ENCODE measurements at regions not wholly inside any gene's neighbourhood (a gene's known extent, or its start where the extent isn't known, plus 50 kb on each side); places are given as distances from the start of the nearest gene placed in this dataset.
"Not testable (repeated sequence)": the region's sequence is repeated elsewhere in the genome, so short reads cannot be mapped to it uniquely, and the experiment has no call there.

DNA sequence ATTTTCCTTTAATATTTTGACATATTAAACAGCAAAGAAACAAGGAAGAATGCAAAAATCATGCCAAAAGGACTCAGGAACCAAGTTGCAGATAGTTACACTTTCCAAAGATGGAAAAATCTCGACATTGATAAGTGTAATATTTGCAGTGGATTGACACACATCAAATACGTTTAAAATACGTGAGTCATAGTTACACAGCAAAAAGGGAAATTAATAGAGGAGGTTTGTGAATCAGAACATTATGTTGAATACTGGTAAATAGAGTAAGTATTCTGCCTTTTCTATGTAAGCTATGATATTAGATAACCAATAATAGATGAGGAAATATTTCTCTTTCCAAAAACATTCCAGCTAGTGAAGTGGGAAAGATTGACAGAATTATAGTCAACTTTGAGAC is 1761.3 kb upstream of the IGFBP7 start:
- FAIRE-seq: no peak

DNA sequence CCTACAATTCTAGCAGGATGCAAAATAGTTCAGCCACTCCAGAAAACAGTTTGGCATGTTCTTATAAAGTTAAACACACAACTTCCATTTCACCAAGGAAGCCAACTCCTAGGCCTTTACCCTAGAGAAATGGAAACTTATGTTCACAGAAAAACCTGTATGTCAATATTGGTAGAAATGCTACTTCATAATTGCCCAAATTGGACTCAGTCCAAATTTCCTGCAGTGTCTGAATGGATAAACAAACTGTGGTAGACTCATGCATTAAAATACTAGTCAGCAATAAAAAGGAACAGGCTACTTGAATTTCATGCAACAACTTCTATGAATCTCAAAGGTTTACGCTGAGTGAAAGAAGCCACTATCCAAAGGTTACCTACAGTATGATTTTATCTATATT is 1738.8 kb upstream of the IGFBP7 start:
- no peak for FAIRE-seq

DNA sequence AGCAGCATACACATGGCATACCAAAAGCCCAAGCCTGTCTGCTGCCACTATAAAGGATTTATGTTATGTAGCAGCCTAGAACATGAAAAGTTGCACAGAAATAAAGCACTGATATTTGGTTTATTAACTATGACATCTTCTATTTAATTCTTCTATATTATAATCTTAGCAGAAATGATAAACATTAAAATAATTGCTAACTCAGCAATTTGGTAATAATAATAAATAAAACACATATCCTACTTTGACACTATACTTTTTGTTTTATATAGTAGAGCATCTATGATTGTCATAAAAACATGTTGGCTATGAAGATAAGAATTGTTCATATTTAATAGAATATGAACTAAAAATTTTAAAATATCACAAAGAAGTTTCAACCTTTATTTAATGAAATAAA is 1733.3 kb upstream of the IGFBP7 start:
- peak; percentile 69 for FAIRE-seq

DNA sequence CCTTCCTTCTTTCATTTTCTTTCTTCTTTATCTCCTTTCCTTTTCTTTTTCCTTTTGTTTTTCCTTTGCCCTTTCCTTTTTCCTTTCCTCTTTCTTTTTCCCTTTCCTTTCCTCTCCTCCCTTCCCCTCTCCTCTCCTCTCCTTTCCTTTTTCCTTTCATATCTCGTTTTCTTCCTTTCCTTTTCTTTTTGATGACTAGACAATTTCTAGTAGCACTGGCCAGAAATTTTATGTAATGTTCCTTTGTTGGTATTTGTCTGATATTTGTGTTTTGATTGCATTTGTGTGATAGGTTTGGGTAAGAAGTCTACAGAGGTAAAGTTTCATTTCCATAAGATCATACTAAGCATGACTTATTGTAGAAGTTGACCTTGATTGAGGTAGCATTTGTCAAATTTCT is 1722.9 kb upstream of the IGFBP7 start:
- no peak for FAIRE-seq

DNA sequence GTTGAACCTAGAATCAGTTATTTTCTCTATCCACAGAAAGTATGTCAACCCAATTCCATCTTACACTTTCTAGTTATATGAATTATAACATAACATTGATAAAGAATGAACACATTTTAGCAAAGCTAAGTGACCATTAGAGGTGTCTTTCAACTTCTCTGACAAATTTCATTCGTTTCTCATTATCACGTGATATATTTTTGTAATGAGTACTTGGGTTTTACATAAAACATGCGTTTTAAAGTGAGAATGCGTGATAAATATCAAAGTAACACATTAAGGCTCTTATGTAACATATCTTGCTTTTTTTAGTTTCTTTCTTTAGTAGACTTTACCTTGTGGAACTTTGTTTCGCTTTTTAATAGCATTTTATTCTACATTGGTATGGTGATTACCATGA is 1715.1 kb upstream of the IGFBP7 start:
- no peak for FAIRE-seq

DNA sequence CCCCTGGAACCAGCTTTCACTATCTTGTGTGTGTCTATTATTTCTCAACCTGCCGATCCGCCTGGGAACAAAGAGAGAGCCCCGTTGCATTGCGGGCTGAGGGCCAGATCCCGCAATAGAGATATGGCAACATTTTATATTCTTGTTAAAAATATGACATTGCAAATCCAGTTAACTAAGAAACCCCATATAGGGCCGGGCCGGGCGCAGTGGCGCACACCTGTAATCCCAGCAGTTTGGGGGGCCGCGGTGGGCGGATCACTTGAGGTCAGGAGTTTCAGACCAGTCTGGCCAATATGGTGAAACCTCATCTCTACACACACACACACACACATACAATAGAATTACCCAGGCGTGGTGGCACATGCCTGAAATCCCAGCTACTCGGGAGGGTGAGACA is 1708.4 kb upstream of the IGFBP7 start:
- FAIRE-seq: not testable (repeated sequence)

DNA sequence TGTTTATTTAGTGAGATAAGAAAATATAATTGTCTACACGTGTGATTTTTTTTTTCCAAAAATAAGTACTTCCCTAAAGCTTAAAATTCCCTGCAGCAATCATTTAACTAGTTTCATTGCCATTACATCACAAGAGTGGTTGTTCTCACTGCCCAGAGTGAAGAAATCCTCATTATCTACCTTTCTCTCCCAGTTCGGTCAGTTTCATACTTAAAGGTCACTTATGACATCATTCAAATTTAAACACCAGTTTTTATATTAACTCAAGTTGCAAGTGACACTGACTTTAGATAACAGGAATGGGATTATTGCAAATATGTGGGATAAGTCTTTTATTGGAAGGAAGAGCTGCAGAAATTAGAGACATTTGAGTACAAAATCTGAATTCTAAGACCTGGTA is 1699.8 kb upstream of the IGFBP7 start:
- FAIRE-seq: no peak

DNA sequence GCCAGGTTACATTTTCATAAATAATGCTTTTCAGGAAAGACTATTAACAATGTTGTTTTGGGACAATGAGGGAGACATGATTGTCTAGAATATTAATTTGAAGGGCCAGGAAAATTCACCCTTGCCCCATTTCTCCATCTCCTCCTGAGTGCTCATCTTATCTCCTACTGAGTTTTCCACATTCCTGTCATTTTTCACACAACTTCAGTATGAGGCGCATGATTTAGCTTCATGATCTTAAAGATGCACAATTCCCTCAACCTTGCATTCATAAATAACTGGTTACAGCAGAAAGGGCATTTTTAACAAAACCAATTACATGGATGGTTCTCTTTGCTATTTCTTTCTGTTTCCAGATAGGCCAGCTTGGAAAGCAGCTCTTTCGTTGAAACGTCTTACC is 1699.2 kb upstream of the IGFBP7 start:
- FAIRE-seq: no peak

DNA sequence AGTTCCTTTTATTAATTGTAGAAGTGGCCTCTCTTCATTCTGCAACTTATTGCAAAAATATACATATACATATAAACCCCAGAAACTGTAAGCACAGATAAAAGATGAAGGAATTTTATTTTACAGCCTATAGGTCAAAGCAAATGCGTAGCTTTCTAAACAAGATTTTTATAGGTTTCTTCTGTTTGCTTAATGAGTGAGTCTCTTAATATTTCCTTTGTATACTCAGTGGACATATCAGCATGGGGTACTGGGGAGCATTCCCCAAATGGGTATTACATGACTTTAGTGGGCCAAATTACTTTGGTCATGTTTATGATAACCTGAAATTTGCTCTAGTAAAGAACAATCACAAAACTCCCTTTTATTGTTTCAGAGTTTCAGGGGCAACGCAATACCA is 1698.6 kb upstream of the IGFBP7 start:
- no peak for FAIRE-seq

DNA sequence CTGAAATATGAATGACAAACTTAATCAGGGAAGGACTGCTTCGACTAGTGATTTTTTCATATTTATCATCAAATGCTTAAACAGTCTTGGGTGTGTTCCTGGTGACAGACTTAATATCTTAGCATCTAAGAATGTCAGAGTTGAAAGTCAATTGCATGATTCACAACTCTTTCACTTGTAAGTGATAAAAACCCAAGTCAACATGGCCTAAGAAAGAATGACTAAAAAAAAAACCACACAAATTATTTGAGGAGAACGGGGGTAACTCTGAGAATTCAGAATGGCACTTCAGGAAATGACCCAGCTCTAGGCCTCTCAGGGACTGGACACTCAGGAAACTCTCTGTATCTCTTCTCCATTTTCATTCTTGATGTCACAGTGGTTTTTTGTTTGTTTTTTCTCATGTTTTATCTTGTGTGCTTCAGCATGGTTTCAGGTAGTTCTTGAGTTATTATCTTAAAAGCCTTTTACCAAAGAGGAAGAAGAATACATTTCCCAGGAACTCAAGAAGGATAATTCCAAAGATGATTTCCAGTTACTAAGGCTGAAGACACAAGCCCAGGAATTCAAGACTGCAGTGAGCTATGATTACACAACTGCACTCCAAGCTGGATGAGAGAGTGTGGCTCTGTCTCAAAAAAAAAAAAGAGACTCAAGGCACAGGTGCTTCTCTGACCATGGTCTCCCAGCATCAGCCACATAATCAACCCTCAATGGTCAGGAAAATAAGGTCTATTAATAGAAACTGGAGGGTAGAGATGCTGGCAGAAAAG is 1697.8 kb upstream of the IGFBP7 start:
- no peak for FAIRE-seq

DNA sequence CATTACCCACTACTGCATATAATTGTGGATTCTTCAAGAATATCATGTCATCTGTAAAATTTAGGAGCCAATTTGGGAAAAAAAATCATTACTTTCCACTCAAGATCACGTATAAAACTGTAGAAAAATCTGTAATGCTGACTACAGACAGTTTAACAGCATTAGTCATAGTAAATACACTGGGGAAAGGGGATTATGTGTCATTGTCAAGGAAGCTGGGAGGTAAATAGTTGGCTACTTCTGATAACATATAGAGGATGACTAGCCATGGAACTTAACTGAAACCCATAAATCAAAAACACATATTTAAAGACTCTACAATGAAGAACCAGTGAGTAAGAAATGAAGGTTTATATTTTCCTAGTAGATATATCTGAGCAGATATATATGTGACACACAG is 1666.4 kb upstream of the IGFBP7 start:
- FAIRE-seq: no peak

DNA sequence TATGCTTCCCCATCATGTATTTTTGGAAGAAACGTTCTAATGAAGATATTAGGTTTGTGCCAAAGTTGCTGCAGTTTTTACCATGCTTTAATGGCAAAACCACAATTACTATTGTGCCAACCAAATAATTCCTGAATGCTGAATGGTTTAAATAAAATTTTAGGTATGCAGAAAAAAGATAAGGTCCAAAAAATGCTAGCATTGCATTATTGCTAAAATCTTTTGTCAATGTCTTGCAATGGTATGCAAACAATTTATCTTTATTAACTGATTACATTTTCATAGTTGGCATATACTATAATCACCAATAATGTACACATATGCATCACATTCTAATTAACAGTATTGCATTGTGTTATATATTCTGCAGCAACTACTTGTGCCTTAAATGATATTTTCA is 1657.4 kb upstream of the IGFBP7 start:
- no peak for FAIRE-seq

DNA sequence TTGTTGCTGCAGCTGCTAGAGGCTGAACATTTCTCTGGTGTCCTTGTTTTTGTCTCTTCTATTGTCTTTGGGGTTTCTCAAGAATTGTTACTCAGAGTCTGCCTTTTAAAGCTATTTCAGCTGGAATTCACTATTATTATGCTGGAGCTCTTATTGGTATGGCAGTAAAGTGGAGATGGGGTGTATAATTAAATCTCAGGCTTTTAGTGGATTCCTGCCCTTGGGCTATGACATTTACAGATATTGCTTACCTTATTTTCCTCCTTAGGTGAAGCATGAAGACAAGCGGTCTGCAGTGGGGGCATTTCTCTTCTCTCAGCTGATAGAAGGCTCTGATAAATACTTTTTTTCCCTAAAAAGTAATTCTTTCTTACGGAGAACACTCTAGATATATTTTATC is 1656.6 kb upstream of the IGFBP7 start:
- FAIRE-seq: no peak

DNA sequence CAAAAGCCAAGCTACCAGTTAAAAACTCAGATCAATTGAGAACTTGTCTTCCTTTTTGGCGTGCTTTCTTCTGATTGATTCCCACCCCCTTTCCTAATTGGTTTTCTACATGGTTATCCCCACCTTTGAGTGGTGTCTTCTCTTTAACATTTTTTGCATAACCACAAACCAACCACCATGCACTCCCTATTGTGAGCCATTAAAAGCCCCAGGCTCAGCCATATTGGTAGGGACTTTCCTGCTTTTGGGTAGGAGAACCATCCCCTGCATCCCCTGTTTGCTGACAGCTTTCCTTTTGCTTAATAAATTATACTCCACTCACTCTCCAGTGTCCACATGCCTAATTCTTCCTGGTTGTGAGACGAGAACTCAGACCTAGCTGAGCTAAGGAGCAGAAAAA is 1651.4 kb upstream of the IGFBP7 start:
- FAIRE-seq: no peak

DNA sequence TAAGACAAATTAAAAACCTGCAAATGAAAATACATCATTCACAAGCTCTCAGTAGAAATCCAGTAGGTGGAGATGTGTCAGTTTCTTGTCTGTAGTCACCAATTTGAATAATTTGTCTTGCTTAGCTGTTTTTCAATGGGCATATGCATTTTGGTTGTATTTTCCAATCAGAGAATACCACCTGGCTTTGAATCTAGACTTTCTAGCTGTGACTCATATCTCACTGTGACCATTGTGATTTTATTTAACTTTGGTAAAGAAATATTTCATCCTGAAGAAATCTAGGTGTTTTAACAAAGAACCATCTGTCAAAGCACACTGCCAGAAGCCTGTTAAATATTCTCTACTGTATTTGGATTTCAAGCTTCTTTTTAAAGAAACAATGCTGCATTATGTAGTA is 1650.6 kb upstream of the IGFBP7 start:
- no peak for FAIRE-seq

DNA sequence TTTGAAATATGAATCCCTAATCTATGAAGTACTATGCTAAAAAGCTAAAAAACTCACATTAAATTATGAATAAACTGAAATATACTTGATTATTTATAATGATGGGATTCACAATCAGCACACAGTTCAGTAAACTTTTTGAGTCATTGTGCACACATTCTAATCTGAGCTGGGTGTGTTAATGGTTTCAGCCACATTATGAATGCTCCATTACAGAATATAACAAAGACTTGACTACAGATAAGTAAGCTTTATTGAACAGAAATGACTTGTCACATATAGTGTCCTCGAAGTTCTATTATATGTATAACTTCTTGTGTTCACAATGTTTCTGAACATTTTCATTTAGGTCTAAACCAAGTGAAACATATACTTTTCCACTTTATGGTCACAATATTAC is 1649.9 kb upstream of the IGFBP7 start:
- FAIRE-seq: peak; percentile 13

DNA sequence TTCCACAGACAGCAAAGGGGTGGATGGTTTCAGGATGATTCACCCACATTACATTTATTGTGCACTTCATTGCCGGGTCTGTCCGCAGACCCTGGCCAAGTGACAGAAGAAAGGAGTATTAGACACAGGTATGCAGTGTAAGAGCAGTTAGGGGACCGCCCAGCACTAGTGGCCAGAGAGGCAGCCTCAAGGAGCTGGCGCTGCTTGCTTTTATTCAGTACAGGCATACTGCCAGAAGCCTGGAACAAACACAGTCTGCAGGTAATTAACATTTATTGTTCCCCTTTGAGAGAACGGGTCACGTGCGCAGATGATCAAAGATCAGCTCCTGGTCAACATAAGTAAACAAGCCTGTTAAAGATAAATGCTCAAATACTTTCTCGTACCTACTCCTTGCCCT is 1639.0 kb upstream of the IGFBP7 start:
- no peak for FAIRE-seq

DNA sequence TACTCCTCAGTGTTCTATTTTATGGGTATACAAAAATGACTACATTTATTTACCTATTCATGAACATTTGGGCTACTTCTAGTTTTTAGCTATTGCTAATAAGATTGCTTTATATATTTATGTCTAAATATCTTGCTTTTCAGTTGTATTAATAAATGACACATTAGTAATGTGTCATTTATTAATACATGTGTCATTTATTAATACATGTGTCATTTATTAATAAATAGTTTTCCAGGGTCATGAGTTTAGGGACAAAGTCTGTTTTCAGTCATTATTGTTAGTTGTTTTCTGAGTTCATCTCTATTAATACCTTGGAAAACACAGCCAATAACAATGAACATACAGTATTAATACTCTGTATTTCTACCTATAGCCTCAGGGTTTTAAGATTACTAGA is 1630.7 kb upstream of the IGFBP7 start:
- no peak for FAIRE-seq

DNA sequence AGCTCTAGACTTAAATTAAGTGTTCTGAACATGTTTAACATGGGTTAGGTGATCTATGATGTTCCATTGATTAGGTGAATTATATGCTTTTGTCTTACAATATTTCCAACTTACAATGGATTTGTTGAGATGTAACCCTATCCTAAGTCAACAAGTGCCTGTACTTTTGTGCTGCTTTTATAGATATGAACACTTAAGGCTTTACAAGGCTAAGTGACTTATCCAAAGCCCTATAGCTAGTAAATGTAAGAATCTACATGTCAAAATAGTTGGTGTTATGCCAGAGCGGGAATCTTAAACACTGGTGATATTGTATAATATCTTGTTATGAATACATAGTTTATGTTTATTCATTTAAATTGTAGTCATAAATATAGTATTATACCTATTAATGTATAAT is 1629.1 kb upstream of the IGFBP7 start:
- FAIRE-seq: no peak

DNA sequence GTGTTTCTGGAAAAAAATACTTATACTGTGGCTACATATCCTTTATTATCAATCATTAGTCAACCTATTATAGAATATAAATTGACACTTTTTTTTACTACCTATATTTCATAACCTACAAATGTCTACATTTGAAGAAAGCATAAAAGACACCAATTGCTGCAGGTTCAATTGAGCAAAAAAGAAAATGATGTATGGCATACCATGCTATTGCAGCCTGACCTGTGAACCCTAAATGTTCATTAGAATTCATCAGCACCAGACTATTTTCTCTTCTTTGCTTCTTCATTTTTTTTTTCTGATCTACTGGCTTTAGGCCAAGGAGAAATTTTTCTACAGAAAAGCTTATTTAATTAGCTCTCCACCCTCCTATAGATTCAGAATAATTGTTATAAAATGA is 1628.2 kb upstream of the IGFBP7 start:
- FAIRE-seq: no peak

DNA sequence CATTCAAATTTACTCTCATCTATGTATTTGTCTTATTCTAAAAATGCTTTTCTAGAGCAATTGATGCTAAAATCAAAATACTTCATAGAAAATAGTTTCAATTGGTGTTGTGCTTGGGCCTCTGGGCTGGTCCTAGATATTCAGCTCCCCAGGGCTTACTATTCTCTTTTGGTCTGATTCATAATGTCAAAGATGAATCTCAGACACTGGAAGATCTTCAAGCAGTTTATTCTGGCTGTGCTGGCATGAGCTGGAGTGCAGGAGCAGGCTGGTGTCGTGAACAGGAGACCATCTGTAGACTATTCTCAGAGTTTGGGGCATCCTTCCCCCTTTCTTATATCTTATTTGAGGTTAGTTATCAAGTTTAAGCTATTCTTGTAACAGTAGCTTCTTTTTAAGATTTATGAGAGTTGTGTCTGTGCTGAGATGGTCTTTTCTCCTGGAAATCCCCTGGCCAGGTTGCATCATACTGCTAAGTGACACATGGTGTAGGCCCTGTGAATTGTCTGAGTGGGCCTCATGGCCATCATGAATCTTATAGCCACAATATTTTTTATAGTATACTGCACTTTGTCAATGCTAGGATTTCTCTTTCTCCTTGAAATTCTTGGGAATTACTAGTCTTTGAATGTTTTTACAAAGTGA is 1624.0 kb upstream of the IGFBP7 start:
- FAIRE-seq: no peak

DNA sequence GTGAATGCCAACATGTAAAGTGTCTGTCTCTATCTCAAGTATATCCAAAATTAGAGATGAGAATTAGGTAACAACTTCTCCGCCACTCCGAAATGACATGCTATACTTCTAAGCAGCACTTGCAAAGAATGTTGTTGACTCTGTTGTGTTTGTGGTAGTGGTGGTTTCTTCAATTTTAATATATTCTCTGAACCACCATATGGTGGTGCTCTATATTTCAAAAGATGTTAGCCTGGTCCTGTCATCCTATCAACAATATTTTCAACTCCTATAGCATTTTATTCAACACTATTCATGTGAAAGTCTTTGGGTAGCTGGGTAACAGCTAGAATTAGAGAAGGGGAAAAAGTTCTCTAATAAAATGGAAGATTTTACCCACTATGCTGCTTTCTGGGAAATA is 1622.8 kb upstream of the IGFBP7 start:
- FAIRE-seq: peak; percentile 22

DNA sequence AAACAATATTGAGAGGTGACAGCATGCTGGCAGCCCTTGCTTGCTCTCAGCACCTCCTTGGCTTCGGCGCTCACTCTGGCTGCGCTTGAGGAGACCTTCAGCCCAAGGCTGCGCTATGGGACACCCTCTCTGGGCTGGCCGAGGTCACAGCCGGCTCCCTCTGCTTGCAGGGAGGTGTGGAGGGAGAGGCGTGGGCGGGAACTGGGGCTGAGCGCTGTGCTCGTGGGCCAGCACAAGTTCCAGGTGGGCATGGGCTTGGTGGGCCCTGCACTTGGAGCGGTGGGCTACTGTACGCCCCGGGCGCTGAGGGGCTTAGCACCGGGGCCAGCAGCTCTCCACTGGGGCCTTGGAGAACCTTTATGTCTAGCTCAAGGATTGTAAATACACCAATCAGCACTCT is 1613.8 kb upstream of the IGFBP7 start:
- FAIRE-seq: no peak

DNA sequence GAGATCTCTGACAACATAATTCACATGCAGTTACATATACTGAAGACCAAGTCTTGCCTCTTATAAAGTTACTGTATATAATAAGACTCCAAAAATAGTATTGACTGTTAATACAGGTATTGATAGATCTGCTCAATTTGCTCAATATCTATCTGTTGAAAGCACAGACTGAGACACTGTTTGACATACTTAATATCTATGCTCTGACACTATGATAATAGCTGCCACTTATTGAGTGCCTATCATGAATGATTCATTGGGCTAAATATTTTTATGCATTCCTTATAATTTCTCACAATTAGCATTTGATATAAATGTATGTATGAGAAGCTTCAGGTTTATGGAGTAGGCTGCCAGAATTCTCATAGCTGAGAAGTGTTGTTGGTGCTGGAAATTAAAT is 1600.9 kb upstream of the IGFBP7 start:
- FAIRE-seq: no peak

DNA sequence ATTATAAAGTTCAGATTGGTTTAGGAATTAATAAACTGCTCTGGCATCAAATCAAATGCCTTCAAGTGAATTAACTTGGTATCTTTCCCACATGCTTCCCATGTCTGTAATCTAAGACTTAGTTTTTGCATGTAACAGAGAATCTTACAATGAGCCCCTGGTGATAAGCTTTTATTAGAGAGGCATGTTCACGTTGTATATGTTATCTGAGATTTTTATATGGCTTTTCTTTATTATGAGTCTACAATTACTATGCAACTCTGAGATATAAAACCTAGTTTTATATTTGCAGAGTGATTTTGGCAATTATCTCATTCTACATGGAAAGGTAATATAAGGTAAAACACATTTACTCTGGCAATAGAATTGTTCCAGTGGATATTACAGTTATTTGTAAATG is 1578.4 kb upstream of the IGFBP7 start:
- FAIRE-seq: no peak

Data from TTC549 (cell line).